ENCODE measurements at regions not wholly inside any gene's neighbourhood (a gene's known extent, or its start where the extent isn't known, plus 50 kb on each side); places are given as distances from the start of the nearest gene placed in this dataset.

- TF ChIP-seq CTCF (conservative IDR thresholded peaks at IDR 0.05; ENCODE audit: low read depth in 2 of 2) (no peak), NANOG (IDR thresholded peaks at IDR 0.05; ENCODE audit: borderline replicate concordance) (no peak), ETS1 (IDR thresholded peaks at IDR 0.05) (no peak), POLR2AphosphoS5 (IDR thresholded peaks at IDR 0.05; ENCODE audit: low read depth) (no peak), JUNB (IDR thresholded peaks at IDR 0.05; ENCODE audit: unreplicated experiment) (no peak), REST (IDR thresholded peaks at IDR 0.05; ENCODE audit: unreplicated experiment) (no peak), EZH2 (IDR thresholded peaks at IDR 0.05; ENCODE audit: low read depth, unreplicated experiment) (no peak), EZH2phosphoT487 (IDR thresholded peaks at IDR 0.05; ENCODE audit: unreplicated experiment) (no peak), ZNF331 (CRISPR knock-in tag; IDR thresholded peaks at IDR 0.05; ENCODE audit: low read depth) (no peak), CREB1 (CRISPR knock-in tag; IDR thresholded peaks at IDR 0.05; ENCODE audit: low read depth) (no peak), ZNF114 (CRISPR knock-in tag; IDR thresholded peaks at IDR 0.05) (no peak), ZNF462 (CRISPR knock-in tag; IDR thresholded peaks at IDR 0.05) (no peak), STAT1 (IDR thresholded peaks at IDR 0.05; ENCODE audit: unreplicated experiment) (no peak)
Observed at GRCh38 chr13:48852911-48853727, 122.6 kb upstream of the FNDC3A start.
